Left lung (tissue), 4 donors: ENCODE measurements at regions not wholly inside any gene's neighbourhood (a gene's known extent, or its start where the extent isn't known, plus 50 kb on each side); places are given as distances from the start of the nearest gene placed in this dataset.

Source experiments
- ATAC-seq: fragments of 200-7000 bp; cut with Tn5 transposase; one replicate; pipeline ENCODE4 v1.9.1; 2020; ENCODE audit warnings: moderate library complexity
- DNase-seq, 4 donors: peaks; one replicate each; pipeline ENCODE4 v3.0.0-alpha.2; 2013 to 2020
- H3K27ac ChIP-seq, 2 donors: fragments of 200-600 bp; sonication (generic) in 1 of 2; one replicate each; pipeline versions ENCODE4 v1.5.0 to v1.8.0; 2020 to 2021
- H3K27me3 ChIP-seq, 2 donors: fragments of 200-600 bp; sonication (generic) in 1 of 2; one replicate each; pipeline versions ENCODE4 v1.5.0 to v1.8.0; 2020 to 2021
- H3K36me3 ChIP-seq, 2 donors: fragments of 200-600 bp; sonication (generic) in 1 of 2; one replicate each; pipeline versions ENCODE4 v1.5.0 to v1.8.0; 2020 to 2021
- H3K4me1 ChIP-seq, 2 donors: fragments of 200-600 bp; one replicate each; pipeline ENCODE4 v1.8.0; 2021
- H3K4me3 ChIP-seq, 2 donors: fragments of 200-600 bp; sonication (generic) in 1 of 2; one replicate each; pipeline versions ENCODE4 v1.5.0 to v1.8.0; 2020 to 2021; ENCODE audit warnings: mild to moderate bottlenecking in 1 of 2
- H3K9me3 ChIP-seq, 2 donors: fragments of 200-600 bp; sonication (generic) in 1 of 2; one replicate each; pipeline versions ENCODE4 v1.5.0 to v1.8.0; 2020 to 2021
- intact Hi-C, 2 donors: fragments of 100-400 bp; cut with DNase I; formaldehyde crosslinking; loops; one replicate each; pipeline versions ENCODE4 v1.11.2 to v1.14.2; 2022
- TF ChIP-seq, protein P1 (sequence below), 2 donors: fragments of 200-600 bp; sonication (generic) in 1 of 2; IDR thresholded peaks; one replicate each; pipeline versions ENCODE4 v1.5.0 to v1.8.0; 2021; ENCODE audit warnings: antibody characterized with exemption in 2 of 2
- donor health status: DM: no; HTN: yes; CAD: no.
- donor health status: DM: no; HTN: no; CAD: no.

DNA sequence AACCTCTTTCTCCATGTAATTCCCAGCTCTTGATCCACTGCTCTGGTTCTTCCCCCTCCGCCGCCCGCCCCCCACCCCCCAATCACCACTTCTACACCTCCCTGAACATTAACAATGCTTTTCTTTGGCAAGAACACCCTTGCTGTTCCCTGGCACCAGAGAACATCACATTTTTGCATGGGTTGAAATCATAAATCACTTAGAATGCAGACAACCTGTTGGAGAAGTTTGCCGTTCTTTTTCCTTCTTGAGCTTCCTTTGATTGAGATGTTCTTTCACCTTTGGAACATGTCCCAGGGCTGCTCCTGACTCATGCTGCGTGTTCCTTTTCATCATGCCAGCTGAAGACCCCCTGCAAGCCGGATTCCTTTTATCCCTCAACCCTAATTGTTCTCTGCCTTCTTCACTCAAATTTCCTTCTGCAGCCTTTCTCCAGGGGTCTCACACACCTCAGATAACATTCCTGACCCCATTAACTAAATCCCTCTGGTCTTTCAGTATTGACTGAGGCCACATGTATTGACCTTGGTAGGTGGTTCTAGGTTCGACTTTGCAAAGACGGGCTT is 294.1 kb upstream of the TMPO start:
- no peaks in the 10 kb centered on the region for H3K36me3 ChIP-seq
- no peaks in the 10 kb centered on the region for H3K27me3 ChIP-seq
- no peaks in the 10 kb centered on the region for H3K4me1 ChIP-seq
- TF ChIP-seq, protein P1, sequence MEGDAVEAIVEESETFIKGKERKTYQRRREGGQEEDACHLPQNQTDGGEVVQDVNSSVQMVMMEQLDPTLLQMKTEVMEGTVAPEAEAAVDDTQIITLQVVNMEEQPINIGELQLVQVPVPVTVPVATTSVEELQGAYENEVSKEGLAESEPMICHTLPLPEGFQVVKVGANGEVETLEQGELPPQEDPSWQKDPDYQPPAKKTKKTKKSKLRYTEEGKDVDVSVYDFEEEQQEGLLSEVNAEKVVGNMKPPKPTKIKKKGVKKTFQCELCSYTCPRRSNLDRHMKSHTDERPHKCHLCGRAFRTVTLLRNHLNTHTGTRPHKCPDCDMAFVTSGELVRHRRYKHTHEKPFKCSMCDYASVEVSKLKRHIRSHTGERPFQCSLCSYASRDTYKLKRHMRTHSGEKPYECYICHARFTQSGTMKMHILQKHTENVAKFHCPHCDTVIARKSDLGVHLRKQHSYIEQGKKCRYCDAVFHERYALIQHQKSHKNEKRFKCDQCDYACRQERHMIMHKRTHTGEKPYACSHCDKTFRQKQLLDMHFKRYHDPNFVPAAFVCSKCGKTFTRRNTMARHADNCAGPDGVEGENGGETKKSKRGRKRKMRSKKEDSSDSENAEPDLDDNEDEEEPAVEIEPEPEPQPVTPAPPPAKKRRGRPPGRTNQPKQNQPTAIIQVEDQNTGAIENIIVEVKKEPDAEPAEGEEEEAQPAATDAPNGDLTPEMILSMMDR (IDR thresholded peaks at IDR 0.05) = no peak
- no peak overlapping the region for H3K4me3 ChIP-seq
- ATAC-seq (no peak), DNase-seq (no peak)
- H3K9me3 ChIP-seq = no peaks in the 10 kb centered on the region
- no peak overlapping the region for H3K27ac ChIP-seq
- intact Hi-C loops = no loop called here

DNA sequence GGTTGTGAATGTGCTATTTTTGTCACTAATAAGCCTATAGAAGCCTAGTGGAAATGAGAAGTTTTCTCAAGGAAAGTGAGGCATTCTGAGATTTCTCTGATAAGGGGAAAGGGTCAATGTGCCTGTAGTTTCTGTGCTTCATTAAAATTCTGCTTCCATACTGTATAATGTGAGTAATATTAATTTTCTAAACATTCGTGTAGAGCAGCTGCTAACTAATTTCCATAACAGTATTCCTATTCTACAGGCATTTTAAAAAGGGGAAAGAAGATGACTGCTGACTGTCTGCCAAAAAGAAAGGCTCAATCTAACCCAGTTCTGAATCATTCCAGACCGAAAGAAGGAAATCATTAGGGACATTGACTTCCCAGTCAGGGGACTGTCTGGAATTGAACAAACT is 293.3 kb upstream of the TMPO start:
- ATAC-seq (no peak), DNase-seq (no peak)
- TF ChIP-seq, protein P1 (IDR thresholded peaks at IDR 0.05) = no peak
- no peaks in the 10 kb centered on the region for H3K9me3 ChIP-seq
- intact Hi-C loops = no loop called here
- no peak overlapping the region for H3K27ac ChIP-seq
- no peaks in the 10 kb centered on the region for H3K4me1 ChIP-seq
- no peaks in the 10 kb centered on the region for H3K27me3 ChIP-seq
- H3K36me3 ChIP-seq = no peaks in the 10 kb centered on the region
- H3K4me3 ChIP-seq = no peak overlapping the region

DNA sequence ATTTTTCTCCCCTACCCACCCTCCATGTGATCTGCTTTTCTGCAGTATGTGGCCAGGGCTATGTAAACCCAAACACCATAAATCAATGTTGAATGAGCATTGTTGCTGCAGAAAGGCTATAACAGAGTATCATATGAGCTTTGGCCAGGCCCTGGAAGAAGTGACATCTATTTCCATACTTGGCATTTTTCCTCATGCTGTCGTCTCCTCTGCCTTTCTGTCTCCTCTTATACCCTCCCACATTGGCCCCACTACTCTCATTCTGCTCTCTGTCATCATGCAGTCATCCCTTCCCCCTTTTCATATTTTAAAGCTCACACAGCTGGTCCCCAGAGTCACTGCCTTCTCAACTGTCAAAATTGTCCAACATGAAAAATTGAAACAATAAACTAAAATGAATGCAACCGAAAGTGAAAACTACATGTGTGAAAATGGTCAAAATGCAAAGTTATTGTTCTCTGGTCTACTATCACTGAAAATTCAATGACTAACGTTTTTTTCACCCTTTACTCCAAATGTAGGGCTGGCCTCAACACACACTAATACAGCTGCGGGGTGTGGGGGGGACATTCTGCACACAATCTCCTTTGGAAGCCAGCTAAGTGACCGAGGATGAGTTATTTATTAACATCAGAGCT is 290.7 kb upstream of the TMPO start:
- H3K4me3 ChIP-seq = no peak overlapping the region
- H3K36me3 ChIP-seq = no peaks in the 10 kb centered on the region
- no peaks in the 10 kb centered on the region for H3K9me3 ChIP-seq
- no peaks in the 10 kb centered on the region for H3K27me3 ChIP-seq
- TF ChIP-seq, protein P1 (IDR thresholded peaks at IDR 0.05) = no peak
- intact Hi-C loops = no loop called here
- DNase-seq (no peak), ATAC-seq (no peak)
- no peaks in the 10 kb centered on the region for H3K4me1 ChIP-seq
- no peak overlapping the region for H3K27ac ChIP-seq

DNA sequence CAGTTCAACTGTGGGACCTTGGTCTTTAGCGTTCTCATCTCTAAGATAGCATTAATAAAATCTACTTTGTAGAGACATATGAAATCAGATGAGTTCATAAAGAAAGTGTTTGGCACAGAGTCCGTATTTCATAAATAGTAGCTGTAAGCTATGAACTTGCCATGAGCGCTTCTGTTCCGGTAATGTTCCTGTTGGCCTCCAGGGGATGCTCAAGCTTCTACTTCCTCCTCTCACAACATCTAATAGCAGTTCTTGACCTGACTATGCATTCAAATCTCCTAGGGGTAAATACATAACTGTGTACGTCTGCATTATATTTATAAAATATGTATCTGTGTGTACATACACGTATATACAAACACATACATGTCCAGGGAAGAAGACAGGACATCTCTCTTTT is 288.2 kb upstream of the TMPO start:
- TF ChIP-seq, protein P1 (IDR thresholded peaks at IDR 0.05) = peak in 1 of 2 donors; percentile 16
- Histone ChIP-seq H3K4me3 (no peak overlapping the region), H3K27ac (no peak overlapping the region), H3K4me1 (no peaks in the 10 kb centered on the region), H3K36me3 (no peaks in the 10 kb centered on the region), H3K9me3 (no peaks in the 10 kb centered on the region), H3K27me3 (no peaks in the 10 kb centered on the region)
- ATAC-seq (peak; percentile 35), DNase-seq (no peak)
- intact Hi-C loops = no loop called here

DNA sequence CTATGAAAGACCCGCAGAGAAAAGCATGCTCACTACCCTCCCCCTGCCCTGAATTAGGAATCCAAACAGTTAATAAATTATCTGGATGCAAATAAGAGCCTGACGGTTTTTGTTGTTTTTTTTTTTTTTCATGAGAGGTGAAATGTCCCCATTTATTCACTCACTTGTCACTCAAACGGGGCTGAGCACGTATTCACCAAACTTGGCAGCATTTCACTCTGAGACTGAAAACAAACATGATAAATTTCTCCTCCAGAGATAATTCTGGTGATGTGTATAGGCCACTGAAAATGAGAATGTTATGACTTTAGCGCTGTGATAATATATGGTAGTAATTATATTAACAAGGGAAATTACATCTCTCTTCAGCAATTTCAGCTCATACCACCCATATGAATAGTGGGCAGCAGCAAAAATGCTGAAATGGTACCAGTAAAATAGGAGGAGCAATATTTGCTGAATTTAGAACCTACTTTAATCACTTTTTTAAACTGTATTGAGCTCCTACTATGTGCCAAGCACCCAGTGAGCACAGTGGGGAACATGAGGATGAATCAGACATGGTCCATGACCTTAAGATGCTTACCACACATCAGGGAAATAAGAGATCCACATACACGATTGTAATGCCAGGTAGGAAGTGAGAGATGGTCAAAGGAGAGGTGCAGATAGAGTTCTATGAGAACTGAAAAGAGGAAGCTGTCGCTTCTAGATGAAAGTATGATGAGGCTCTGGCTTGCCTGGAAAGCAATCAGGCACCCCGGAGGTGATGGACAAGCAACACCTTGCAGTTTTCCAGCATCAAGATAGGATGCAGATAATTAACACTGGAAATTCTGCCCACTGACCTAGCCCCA is 286.5 kb upstream of the TMPO start:
- DNase-seq (no peak), ATAC-seq (no peak)
- intact Hi-C loops = no loop called here
- Histone ChIP-seq H3K4me1 (no peaks in the 10 kb centered on the region), H3K4me3 (no peak overlapping the region), H3K36me3 (no peaks in the 10 kb centered on the region), H3K9me3 (no peaks in the 10 kb centered on the region), H3K27ac (no peak overlapping the region), H3K27me3 (no peaks in the 10 kb centered on the region)
- TF ChIP-seq, protein P1 (IDR thresholded peaks at IDR 0.05) = no peak
